RWPE1 (cell line): ENCODE measurements at regions not wholly inside any gene's neighbourhood (a gene's known extent, or its start where the extent isn't known, plus 50 kb on each side); places are given as distances from the start of the nearest gene placed in this dataset.

Experiments
- CTCF ChIA-PET: fragments of 350-600 bp; sonication (Branson Sonifier 250); formaldehyde crosslinking; extraction: SDS; loops from one replicate; lab custom pipeline; 2021; lab: Yijun Ruan, JAX
- POLR2A ChIA-PET: fragments of 400-600 bp; formaldehyde crosslinking; extraction: SDS; loops from one replicate; lab custom pipeline; 2020; ENCODE audit warnings: antibody characterized with exemption; ENCODE audit not compliant: low non-redundant PET; lab: Yijun Ruan, JAX
- DNase-seq: peaks from one replicate; pipeline ENCODE4 v3.0.0; 2012; ENCODE audit warnings: low spot score
- H3K27ac ChIP-seq: fragments of 450-650 bp; 2 replicates; pipeline ENCODE4 v1.5.1; 2017
- TF ChIP-seq, protein P1 (sequence below): fragments of 450-650 bp; conservative IDR thresholded peaks from 2 replicates; pipeline ENCODE4 v1.5.1; 2017; ENCODE audit warnings: low read depth, mild to moderate bottlenecking

DNA sequence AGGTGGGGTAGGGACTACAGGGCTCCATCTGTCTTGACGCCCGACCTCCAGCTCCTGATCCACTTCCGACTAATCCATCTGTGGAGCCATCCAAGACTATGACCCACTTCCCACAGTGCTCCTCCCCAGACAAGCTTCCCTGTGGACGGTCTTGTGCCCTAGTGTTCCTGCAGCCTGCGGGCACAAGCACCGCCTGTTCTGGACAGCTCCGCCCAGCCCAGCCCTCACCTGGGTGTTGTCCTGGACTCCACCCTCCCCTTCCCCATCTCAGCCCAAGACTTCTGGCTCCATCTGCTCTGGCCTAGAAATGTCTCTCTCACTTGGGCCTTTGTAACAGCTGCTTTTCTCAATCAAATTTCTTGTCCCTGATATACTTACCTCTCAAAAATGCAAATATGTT lies 102.0 kb downstream of the MAFB start:
- ChIA-PET POLR2A (no interaction called here), CTCF (interaction anchor here (0.8 kb wide), 1 partner anchor 19 kb away, joined by 3 read pairs; no protein-coding TSS in a partner anchor)
- no peak for DNase-seq
- no peak overlapping the region for H3K27ac ChIP-seq
- TF ChIP-seq, protein P1, sequence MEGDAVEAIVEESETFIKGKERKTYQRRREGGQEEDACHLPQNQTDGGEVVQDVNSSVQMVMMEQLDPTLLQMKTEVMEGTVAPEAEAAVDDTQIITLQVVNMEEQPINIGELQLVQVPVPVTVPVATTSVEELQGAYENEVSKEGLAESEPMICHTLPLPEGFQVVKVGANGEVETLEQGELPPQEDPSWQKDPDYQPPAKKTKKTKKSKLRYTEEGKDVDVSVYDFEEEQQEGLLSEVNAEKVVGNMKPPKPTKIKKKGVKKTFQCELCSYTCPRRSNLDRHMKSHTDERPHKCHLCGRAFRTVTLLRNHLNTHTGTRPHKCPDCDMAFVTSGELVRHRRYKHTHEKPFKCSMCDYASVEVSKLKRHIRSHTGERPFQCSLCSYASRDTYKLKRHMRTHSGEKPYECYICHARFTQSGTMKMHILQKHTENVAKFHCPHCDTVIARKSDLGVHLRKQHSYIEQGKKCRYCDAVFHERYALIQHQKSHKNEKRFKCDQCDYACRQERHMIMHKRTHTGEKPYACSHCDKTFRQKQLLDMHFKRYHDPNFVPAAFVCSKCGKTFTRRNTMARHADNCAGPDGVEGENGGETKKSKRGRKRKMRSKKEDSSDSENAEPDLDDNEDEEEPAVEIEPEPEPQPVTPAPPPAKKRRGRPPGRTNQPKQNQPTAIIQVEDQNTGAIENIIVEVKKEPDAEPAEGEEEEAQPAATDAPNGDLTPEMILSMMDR = no peak

DNA sequence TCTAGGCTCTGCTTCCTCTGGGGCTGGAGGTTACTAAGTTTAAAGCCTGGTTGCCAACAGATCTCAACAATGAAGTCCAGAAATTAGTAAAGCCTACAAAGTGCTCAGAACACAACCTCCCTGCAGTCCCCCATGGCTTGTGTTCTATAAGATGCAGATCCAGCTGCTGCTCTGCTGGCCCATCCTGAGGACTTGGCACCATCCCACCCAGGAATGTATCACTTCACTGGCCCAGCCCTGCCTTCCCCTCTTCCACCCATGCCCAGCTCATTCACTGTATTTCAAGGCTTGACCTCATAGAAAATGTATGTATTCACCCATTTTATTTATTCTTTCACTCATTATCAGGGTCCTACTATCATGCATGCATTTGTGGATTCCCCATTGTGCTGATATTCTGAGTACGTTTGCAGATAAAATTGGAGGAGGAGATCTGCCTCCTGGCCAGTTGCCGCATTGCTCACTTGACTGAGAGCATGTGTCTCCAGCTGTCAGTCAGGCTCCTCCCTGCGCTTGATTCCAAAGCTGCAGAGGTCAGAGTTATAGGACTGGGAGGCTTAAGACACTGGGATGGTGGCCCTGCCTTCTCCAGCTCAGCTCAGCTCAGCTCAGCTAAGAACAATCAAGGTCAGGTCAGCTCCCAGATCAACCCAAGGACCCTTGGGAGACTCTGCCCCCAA lies 104.8 kb downstream of the MAFB start:
- H3K27ac ChIP-seq = no peak overlapping the region
- CTCF ChIA-PET = no interaction called here
- DNase-seq = no peak
- POLR2A ChIA-PET = no interaction called here
- TF ChIP-seq, protein P1 = no peak

DNA sequence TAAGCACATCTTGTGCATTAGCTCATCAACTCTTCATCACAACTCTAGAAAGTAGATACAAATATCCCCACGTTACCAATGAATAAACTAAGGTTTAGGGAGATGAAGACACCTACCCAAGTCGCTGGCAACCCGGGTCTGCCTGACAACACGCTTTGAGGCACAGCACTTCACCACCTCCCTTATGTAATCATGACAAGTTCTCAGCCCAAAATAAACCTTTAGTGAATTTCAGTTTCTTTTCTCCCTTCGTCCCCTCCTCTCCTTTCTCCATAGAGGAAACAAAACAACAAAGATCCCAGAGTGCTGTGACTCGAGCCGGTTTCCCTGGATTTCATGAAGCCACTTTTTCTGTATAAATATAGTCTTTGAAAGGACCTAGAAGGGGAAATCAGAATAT lies 105.4 kb downstream of the MAFB start:
- DNase-seq = no peak
- POLR2A ChIA-PET = no interaction called here
- TF ChIP-seq, protein P1 = no peak
- CTCF ChIA-PET = no interaction called here
- no peak overlapping the region for H3K27ac ChIP-seq

GRCh38 chr20:40583205-40583604 lies 105.8 kb downstream of the MAFB start:
- ChIA-PET CTCF (no interaction called here), POLR2A (no interaction called here)
- no peak overlapping the region for H3K27ac ChIP-seq
- no peak for DNase-seq
- TF ChIP-seq, protein P1 = no peak

- CTCF ChIA-PET = no interaction called here
- POLR2A ChIA-PET = no interaction called here
- H3K27ac ChIP-seq = no peak overlapping the region
- no peak for DNase-seq
- TF ChIP-seq, protein P1 = no peak
Observed at GRCh38 chr20:40582531-40582930, 106.5 kb downstream of the MAFB start.

- CTCF ChIA-PET = interaction anchor here (0.6 kb wide), 1 partner anchor 12 kb away, joined by 3 read pairs; no protein-coding TSS in a partner anchor
- no peak overlapping the region for H3K27ac ChIP-seq
- no peak for DNase-seq
- POLR2A ChIA-PET = no interaction called here
- TF ChIP-seq, protein P1 = no peak
Observed at GRCh38 chr20:40579701-40580100, 109.3 kb downstream of the MAFB start.
